ENCODE measurements at regions not wholly inside any gene's neighbourhood (a gene's known extent, or its start where the extent isn't known, plus 50 kb on each side); places are given as distances from the start of the nearest gene placed in this dataset.
"Not testable (repeated sequence)": the region's sequence is repeated elsewhere in the genome, so short reads cannot be mapped to it uniquely, and the experiment has no call there.

DNA sequence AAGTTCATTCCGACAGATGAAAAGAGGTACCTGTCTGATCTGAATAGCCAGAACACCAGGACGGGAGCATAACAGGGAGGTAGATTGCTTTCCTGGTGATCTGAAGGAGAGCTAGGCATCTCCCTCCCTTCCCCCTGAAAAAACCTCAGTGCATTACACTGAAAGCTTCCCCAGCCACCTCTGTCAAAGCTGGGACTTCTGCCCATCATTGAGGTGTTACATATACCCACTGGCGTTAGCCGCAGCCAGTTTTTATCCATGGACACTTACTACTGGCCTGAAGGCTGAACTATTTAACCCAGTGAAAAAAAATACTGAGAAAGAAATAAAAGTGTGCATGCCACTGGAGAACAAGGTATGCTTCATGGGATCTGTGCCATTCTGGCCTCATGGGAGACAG is 568.3 kb upstream of the ADAMTS5 start:
- peaks cover 5% of the 10 kb centered on the region for H3K4me1 ChIP-seq (ENCODE audit: control insufficient read depth, insufficient read depth, low read length, unreplicated experiment)
- no peaks in the 10 kb centered on the region for H3K27me3 ChIP-seq (ENCODE audit: insufficient read depth, low read length)
- H3K27ac ChIP-seq (ENCODE audit: low read depth, low read length): no peak overlapping the region
- H3K4me3 ChIP-seq (ENCODE audit: low read depth, low read length): no peak overlapping the region
- no peaks in the 10 kb centered on the region for H3K79me2 ChIP-seq (ENCODE audit: control insufficient read depth, insufficient read depth, low read length, unreplicated experiment)
- no peaks in the 10 kb centered on the region for H3K36me3 ChIP-seq (ENCODE audit: insufficient read depth, low read length)
- H2AFZ ChIP-seq (ENCODE audit: low read length, unreplicated experiment): no peak overlapping the region

DNA sequence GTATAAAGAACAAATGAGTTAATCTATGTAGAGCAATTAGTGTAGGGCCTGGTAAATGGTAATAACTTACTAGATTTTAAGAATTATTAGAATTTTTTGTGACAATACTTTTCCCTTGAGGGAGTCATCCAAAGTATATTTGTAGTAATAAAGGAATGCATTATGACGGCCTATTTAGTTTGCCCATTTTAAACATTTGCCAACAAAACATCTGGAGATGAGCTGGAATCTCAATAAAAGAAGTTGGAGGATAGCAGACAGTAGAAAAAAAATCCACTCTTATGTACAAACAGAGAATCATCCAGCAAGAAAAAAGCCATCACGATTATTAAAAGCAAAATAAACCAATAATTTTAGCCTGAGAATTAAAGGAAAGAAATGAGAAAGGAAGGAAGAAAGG is 567.3 kb upstream of the ADAMTS5 start:
- Histone ChIP-seq H3K4me1 (ENCODE audit: control insufficient read depth, insufficient read depth, low read length, unreplicated experiment) (peaks cover 5% of the 10 kb centered on the region), H3K27me3 (ENCODE audit: insufficient read depth, low read length) (no peaks in the 10 kb centered on the region), H3K27ac (ENCODE audit: low read depth, low read length) (no peak overlapping the region), H3K79me2 (ENCODE audit: control insufficient read depth, insufficient read depth, low read length, unreplicated experiment) (no peaks in the 10 kb centered on the region), H3K36me3 (ENCODE audit: insufficient read depth, low read length) (no peaks in the 10 kb centered on the region), H2AFZ (ENCODE audit: low read length, unreplicated experiment) (no peak overlapping the region), H3K4me3 (ENCODE audit: low read depth, low read length) (no peak overlapping the region)

DNA sequence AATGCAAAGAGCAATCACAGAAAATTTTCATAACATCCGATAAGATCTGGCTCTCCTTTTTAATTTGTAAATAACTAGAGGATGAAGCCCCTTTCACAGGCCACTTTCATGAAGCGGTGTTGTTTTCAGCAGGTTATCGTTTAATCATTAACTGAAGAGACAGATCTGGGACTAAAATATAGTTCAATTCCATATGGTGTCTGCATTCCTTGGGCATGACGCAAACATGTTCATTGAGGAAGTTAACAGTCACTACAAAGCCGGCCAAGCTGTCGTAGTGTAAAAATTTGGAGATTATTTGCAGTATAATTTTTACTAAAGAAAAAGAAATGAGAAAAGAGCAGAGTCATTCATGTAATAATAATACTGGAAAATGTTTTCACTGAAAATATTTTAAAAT is 565.2 kb upstream of the ADAMTS5 start:
- Histone ChIP-seq H2AFZ (ENCODE audit: low read length, unreplicated experiment) (peak overlapping the region; percentile 16), H3K4me1 (ENCODE audit: control insufficient read depth, insufficient read depth, low read length, unreplicated experiment) (peaks cover 5% of the 10 kb centered on the region), H3K27me3 (ENCODE audit: insufficient read depth, low read length) (no peaks in the 10 kb centered on the region), H3K79me2 (ENCODE audit: control insufficient read depth, insufficient read depth, low read length, unreplicated experiment) (no peaks in the 10 kb centered on the region), H3K36me3 (ENCODE audit: insufficient read depth, low read length) (no peaks in the 10 kb centered on the region), H3K4me3 (ENCODE audit: low read depth, low read length) (no peak overlapping the region), H3K27ac (ENCODE audit: low read depth, low read length) (no peak overlapping the region)

DNA sequence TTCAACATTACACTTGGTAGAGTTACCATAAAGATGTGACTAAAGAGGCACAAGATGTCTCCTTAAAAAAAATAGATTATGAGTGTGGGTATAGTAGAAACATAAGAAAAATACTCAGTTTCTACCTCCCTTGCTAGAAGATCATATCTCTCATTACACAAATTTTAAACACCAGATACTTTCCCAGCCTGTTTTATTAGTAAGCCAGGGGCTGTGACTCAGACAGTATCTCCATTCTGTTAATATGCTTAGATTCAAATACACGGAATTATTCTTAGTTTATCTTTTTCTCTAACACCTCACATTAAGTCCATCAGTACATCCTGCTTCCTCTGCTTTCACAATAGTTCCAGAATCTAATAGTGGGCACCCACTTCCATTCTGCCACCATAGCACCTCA is 561.8 kb upstream of the ADAMTS5 start:
- H2AFZ ChIP-seq (ENCODE audit: low read length, unreplicated experiment): no peak overlapping the region
- H3K27ac ChIP-seq (ENCODE audit: low read depth, low read length): no peak overlapping the region
- H3K4me3 ChIP-seq (ENCODE audit: low read depth, low read length): no peak overlapping the region

DNA sequence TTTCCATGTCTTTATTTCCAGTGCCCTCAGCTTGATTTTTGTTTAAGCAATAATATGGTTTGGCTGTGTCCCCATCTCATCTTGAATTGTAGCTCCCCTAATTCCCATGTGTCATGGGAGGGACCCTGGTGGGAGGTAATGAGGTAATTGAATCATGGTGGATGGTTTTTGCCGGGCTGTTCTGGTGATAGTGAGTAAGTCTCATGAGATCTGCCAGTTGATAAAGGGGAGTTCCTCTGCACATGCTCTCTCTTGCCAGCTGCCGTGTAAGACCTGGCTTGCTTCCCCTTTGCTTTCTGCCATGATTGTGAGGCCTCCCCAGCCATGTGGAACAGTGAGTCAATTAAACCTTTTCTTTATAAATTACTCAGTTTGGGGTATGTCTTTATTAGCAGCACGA is 559.6 kb upstream of the ADAMTS5 start:
- Histone ChIP-seq H3K36me3 (ENCODE audit: insufficient read depth, low read length) (no peaks in the 10 kb centered on the region), H3K4me1 (ENCODE audit: control insufficient read depth, insufficient read depth, low read length, unreplicated experiment) (peaks cover 3% of the 10 kb centered on the region), H3K79me2 (ENCODE audit: control insufficient read depth, insufficient read depth, low read length, unreplicated experiment) (no peaks in the 10 kb centered on the region), H2AFZ (ENCODE audit: low read length, unreplicated experiment) (no peak overlapping the region), H3K27me3 (ENCODE audit: insufficient read depth, low read length) (no peaks in the 10 kb centered on the region), H3K4me3 (ENCODE audit: low read depth, low read length) (no peak overlapping the region), H3K27ac (ENCODE audit: low read depth, low read length) (no peak overlapping the region)

More for the DNA sequence above, 561.8 kb upstream of the ADAMTS5 start:
- Histone ChIP-seq H3K36me3 (ENCODE audit: insufficient read depth, low read length) (no peaks in the 10 kb centered on the region), H3K4me1 (ENCODE audit: control insufficient read depth, insufficient read depth, low read length, unreplicated experiment) (peaks cover 3% of the 10 kb centered on the region), H3K79me2 (ENCODE audit: control insufficient read depth, insufficient read depth, low read length, unreplicated experiment) (no peaks in the 10 kb centered on the region), H3K27me3 (ENCODE audit: insufficient read depth, low read length) (no peaks in the 10 kb centered on the region)

DNA sequence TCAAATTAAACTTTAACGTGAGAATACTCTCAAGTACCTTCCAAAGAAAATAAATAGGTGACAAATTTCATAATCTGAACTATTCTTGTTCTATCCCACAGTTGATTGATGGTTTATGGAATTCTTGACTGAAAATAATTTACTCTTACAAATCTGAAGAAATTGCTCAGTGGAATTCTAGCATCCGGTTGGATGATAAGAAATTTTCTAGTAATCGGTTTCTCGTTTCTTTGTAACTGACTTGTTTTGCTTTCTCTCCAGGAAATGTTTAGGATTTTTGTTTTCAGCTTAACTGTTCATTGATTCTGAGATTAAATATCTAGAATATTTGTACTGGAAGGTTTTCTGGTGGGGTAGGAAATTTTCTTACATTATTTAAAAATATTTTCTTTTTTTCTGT is 558.9 kb upstream of the ADAMTS5 start:
- H3K4me1 ChIP-seq (ENCODE audit: control insufficient read depth, insufficient read depth, low read length, unreplicated experiment): peaks cover 3% of the 10 kb centered on the region
- H3K27ac ChIP-seq (ENCODE audit: low read depth, low read length): no peak overlapping the region
- H3K79me2 ChIP-seq (ENCODE audit: control insufficient read depth, insufficient read depth, low read length, unreplicated experiment): no peaks in the 10 kb centered on the region
- no peaks in the 10 kb centered on the region for H3K27me3 ChIP-seq (ENCODE audit: insufficient read depth, low read length)
- H2AFZ ChIP-seq (ENCODE audit: low read length, unreplicated experiment): no peak overlapping the region
- H3K36me3 ChIP-seq (ENCODE audit: insufficient read depth, low read length): no peaks in the 10 kb centered on the region
- no peak overlapping the region for H3K4me3 ChIP-seq (ENCODE audit: low read depth, low read length)

DNA sequence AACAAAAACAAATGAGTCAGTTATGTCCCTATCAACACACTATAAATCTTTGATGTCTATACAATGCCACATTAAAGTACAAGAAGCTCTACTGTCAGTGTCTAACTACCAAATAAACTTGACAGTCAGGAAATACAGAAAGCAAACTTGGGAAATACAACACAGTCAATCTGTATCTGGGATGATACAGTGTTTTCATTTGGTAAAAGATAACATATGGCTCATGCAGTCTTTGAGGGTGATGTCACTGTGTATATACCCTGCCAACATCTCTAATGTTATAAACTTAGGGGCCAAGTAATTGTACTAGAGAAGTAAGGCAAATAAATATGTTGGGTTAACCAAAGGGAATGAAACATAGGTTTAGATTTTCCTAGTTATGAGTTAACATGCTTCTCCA is 552.5 kb upstream of the ADAMTS5 start:
- Histone ChIP-seq H3K4me1 (ENCODE audit: control insufficient read depth, insufficient read depth, low read length, unreplicated experiment) (peaks cover 26% of the 10 kb centered on the region), H2AFZ (ENCODE audit: low read length, unreplicated experiment) (peak overlapping the region; percentile 55), H3K79me2 (ENCODE audit: control insufficient read depth, insufficient read depth, low read length, unreplicated experiment) (no peaks in the 10 kb centered on the region), H3K27me3 (ENCODE audit: insufficient read depth, low read length) (no peaks in the 10 kb centered on the region), H3K27ac (ENCODE audit: low read depth, low read length) (peak overlapping the region; percentile 87), H3K36me3 (ENCODE audit: insufficient read depth, low read length) (no peaks in the 10 kb centered on the region), H3K4me3 (ENCODE audit: low read depth, low read length) (peak overlapping the region; percentile 10; the same call in 1 of the 2 replicates)

DNA sequence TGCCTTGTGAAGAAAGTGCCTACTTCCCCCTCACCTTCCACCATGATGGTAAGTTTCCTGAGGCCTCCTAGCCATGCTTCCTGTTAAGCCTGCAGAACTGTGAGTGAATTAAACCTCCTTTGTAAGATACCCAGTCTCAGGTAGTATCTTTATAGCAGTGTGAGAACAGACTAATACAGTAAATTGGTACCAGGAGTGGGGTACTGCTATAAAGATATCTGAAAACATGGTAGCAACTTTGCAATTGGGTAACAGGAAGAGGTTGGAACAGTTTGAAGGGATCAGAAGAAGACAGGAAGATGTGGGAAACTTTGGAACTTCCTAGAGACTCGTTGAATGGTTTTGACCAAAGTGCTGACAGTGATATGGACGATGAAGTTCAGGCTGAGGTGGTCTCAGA is 550.3 kb upstream of the ADAMTS5 start:
- not testable (repeated sequence) for H3K36me3 ChIP-seq (ENCODE audit: insufficient read depth, low read length); H3K27me3 ChIP-seq (ENCODE audit: insufficient read depth, low read length); H3K79me2 ChIP-seq (ENCODE audit: control insufficient read depth, insufficient read depth, low read length, unreplicated experiment); H3K4me3 ChIP-seq (ENCODE audit: low read depth, low read length); H3K27ac ChIP-seq (ENCODE audit: low read depth, low read length); H2AFZ ChIP-seq (ENCODE audit: low read length, unreplicated experiment)
- peaks cover 35% of the 10 kb centered on the region for H3K4me1 ChIP-seq (ENCODE audit: control insufficient read depth, insufficient read depth, low read length, unreplicated experiment)

DNA sequence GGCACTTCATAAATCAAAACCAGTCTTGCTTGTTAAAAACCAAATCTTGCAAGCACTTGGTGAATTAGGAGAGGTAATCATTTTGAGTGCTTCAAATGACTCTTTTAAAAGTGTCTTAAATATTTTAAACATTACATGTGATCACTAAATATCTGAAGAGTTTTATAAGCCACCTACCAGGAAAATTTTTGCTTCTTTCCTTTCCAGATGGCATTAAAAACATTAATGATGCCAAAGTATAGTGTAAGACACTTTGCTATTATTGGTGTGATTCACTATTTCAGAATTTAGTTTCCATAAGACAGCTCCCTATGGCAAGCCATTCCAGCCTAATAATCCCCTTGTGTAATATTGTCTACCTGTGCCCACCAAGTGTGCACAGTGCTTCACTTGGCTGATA is 548.8 kb upstream of the ADAMTS5 start:
- Histone ChIP-seq H2AFZ (ENCODE audit: low read length, unreplicated experiment) (no peak overlapping the region), H3K36me3 (ENCODE audit: insufficient read depth, low read length) (no peaks in the 10 kb centered on the region), H3K27ac (ENCODE audit: low read depth, low read length) (no peak overlapping the region), H3K4me3 (ENCODE audit: low read depth, low read length) (no peak overlapping the region), H3K79me2 (ENCODE audit: control insufficient read depth, insufficient read depth, low read length, unreplicated experiment) (no peaks in the 10 kb centered on the region), H3K4me1 (ENCODE audit: control insufficient read depth, insufficient read depth, low read length, unreplicated experiment) (peaks cover 35% of the 10 kb centered on the region), H3K27me3 (ENCODE audit: insufficient read depth, low read length) (no peaks in the 10 kb centered on the region)

DNA sequence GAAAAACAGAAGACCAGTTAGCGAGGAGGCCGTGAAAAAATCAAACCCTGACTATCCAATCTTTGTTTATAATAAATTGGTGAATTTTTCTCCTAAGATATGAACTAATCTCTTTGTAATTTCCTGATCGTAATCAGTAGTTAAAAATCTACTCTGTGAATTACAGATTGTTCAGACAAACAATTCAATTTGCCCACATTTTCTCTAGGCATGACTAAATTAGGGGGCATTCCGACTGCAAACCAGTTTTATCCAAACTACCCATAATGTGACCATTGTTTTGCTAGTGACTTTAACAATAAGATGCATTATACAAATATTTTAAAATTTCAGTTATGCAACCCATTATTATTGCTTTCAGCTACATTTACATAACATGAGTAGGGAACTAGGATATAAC is 546.9 kb upstream of the ADAMTS5 start:
- Histone ChIP-seq H3K4me1 (ENCODE audit: control insufficient read depth, insufficient read depth, low read length, unreplicated experiment) (peaks cover 23% of the 10 kb centered on the region), H2AFZ (ENCODE audit: low read length, unreplicated experiment) (no peak overlapping the region), H3K36me3 (ENCODE audit: insufficient read depth, low read length) (no peaks in the 10 kb centered on the region), H3K27me3 (ENCODE audit: insufficient read depth, low read length) (no peaks in the 10 kb centered on the region), H3K27ac (ENCODE audit: low read depth, low read length) (peak overlapping the region; percentile 50), H3K4me3 (ENCODE audit: low read depth, low read length) (no peak overlapping the region), H3K79me2 (ENCODE audit: control insufficient read depth, insufficient read depth, low read length, unreplicated experiment) (no peaks in the 10 kb centered on the region)

DNA sequence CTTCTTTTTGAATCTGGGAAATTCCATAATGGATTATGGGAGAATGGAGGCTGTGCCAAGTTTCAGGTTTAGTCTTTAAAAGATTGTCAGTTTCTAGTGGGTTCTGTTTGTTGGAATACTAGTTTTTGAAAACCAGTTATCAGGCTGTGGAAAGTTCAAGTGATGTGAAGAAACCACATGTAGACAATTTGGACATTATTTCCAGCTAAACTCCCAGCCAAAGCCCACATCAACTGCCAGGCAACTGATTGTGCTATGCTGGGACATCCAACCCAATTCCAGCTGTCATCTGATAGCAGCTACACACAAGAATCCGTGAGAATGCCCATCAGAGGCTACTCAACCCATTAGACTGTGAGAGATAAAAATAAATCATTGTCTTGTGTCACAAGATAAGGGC is 546.1 kb upstream of the ADAMTS5 start:
- Histone ChIP-seq H3K4me3 (ENCODE audit: low read depth, low read length) (no peak overlapping the region), H3K36me3 (ENCODE audit: insufficient read depth, low read length) (no peaks in the 10 kb centered on the region), H3K4me1 (ENCODE audit: control insufficient read depth, insufficient read depth, low read length, unreplicated experiment) (peaks cover 23% of the 10 kb centered on the region), H2AFZ (ENCODE audit: low read length, unreplicated experiment) (no peak overlapping the region), H3K79me2 (ENCODE audit: control insufficient read depth, insufficient read depth, low read length, unreplicated experiment) (no peaks in the 10 kb centered on the region), H3K27me3 (ENCODE audit: insufficient read depth, low read length) (no peaks in the 10 kb centered on the region), H3K27ac (ENCODE audit: low read depth, low read length) (no peak overlapping the region)
